HG03521 (cell line): ENCODE measurements at regions not wholly inside any gene's neighbourhood (a gene's known extent, or its start where the extent isn't known, plus 50 kb on each side); places are given as distances from the start of the nearest gene placed in this dataset.

Source experiments
- ATAC-seq: cut with Tn5 transposase; IDR thresholded peaks from one replicate; pipeline ENCODE4 v1.9.1; 2021; ENCODE audit warnings: mild to moderate bottlenecking, moderate library complexity; ENCODE audit not compliant: unreplicated experiment

GRCh38 chr5:136811551-136811950 lies 446.2 kb upstream of the TRPC7 start:
- ATAC-seq: no peak

- ATAC-seq: no peak
Measured at GRCh38 chr5:136811086-136811485, 445.7 kb upstream of the TRPC7 start.

GRCh38 chr5:136810261-136810801 lies 445.0 kb upstream of the TRPC7 start:
- ATAC-seq: no peak

GRCh38 chr5:136809382-136809781 lies 444.0 kb upstream of the TRPC7 start:
- ATAC-seq: no peak

GRCh38 chr5:136808756-136809155 lies 443.4 kb upstream of the TRPC7 start:
- no peak for ATAC-seq

GRCh38 chr5:136805466-136805865 lies 440.1 kb upstream of the TRPC7 start:
- no peak for ATAC-seq

GRCh38 chr5:136802383-136802782 lies 437.0 kb upstream of the TRPC7 start:
- ATAC-seq: no peak

GRCh38 chr5:136799806-136800372 lies 434.5 kb upstream of the TRPC7 start:
- ATAC-seq: no peak

- ATAC-seq: no peak
Measured at GRCh38 chr5:136793300-136793699, 428.0 kb upstream of the TRPC7 start.

GRCh38 chr5:136781464-136781863 lies 416.1 kb upstream of the TRPC7 start:
- no peak for ATAC-seq

- ATAC-seq: no peak
Measured at GRCh38 chr5:136780518-136780917, 415.2 kb upstream of the TRPC7 start.

- ATAC-seq: no peak
Measured at GRCh38 chr5:136776022-136776927, 410.9 kb upstream of the TRPC7 start.

GRCh38 chr5:136772491-136772890 lies 407.1 kb upstream of the TRPC7 start:
- no peak for ATAC-seq

- ATAC-seq: peak; percentile 72
Measured at GRCh38 chr5:136769900-136770684, 404.7 kb upstream of the TRPC7 start.

- no peak for ATAC-seq
Measured at GRCh38 chr5:136769093-136769492, 403.7 kb upstream of the TRPC7 start.

- no peak for ATAC-seq
Measured at GRCh38 chr5:136768457-136768856, 403.1 kb upstream of the TRPC7 start.

- ATAC-seq: no peak
Measured at GRCh38 chr5:136766456-136766855, 401.1 kb upstream of the TRPC7 start.

- ATAC-seq: no peak
Measured at GRCh38 chr5:136764601-136765000, 399.3 kb upstream of the TRPC7 start.

GRCh38 chr5:136763548-136763947 lies 398.2 kb upstream of the TRPC7 start:
- no peak for ATAC-seq

- ATAC-seq: no peak
Measured at GRCh38 chr5:136754216-136754615, 388.9 kb upstream of the TRPC7 start.

- ATAC-seq: no peak
Measured at GRCh38 chr5:136750224-136750862, 385.0 kb upstream of the TRPC7 start.
